Astrocyte (in vitro differentiated cells and primary cell): ENCODE measurements at regions not wholly inside any gene's neighbourhood (a gene's known extent, or its start where the extent isn't known, plus 50 kb on each side); places are given as distances from the start of the nearest gene placed in this dataset.

Experiments used
- CTCF ChIP-seq: IDR thresholded peaks from 2 replicates; pipeline ENCODE4 v1.5.1; 2011; ENCODE audit warnings: low read depth, mild to moderate bottlenecking, inconsistent platforms, low read length, moderate library complexity; ENCODE audit not compliant: insufficient read depth
- EZH2 ChIP-seq: IDR thresholded peaks from 2 replicates; pipeline ENCODE4 v1.6.1; 2012; ENCODE audit warnings: mild to moderate bottlenecking, low read length, inconsistent platforms; ENCODE audit not compliant: insufficient read depth

DNA sequence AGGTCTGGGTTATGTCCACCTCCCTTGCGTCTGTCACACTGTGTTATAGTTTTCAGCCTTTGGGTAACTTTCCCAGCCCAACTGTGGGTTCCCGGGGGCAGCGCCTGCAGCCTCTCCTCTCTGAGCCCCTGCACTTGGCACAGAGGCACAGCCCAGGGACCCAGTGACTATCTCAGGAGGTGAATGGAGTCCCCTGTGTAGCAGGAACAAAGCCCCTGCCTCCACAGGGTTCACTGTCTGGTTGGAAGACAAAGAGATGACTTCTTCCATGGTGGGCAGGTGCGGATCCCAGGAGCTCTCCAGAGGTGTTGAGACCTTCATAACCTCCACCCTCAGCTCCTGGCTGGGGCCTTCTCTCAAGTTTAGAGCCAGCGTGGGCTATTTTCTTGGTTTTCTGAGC is 156.9 kb downstream of the C9orf50 start:
- no peak for TF ChIP-seq CTCF
- no peak for TF ChIP-seq EZH2
